Trophoblast cell (in vitro differentiated cells and primary cell): ENCODE measurements at regions not wholly inside any gene's neighbourhood (a gene's known extent, or its start where the extent isn't known, plus 50 kb on each side); places are given as distances from the start of the nearest gene placed in this dataset.

Source experiments
- DNase-seq, 2 donors: peaks; one replicate each; pipeline ENCODE4 v3.0.0-alpha.2; 2016
- H2AFZ ChIP-seq: 2 replicates; pipeline ENCODE4 v1.6.1; 2013; ENCODE audit warnings: low read length, moderate library complexity, mild to moderate bottlenecking; ENCODE audit not compliant: insufficient read depth, poor library complexity
- H2AK5ac ChIP-seq: 2 replicates; pipeline ENCODE4 v1.6.1; 2013; ENCODE audit warnings: mild to moderate bottlenecking, low read length
- H2BK120ac ChIP-seq: 2 replicates; pipeline ENCODE4 v1.6.1; 2013; ENCODE audit warnings: low read length, mild to moderate bottlenecking, moderate library complexity; ENCODE audit not compliant: insufficient read depth, poor library complexity
- H2BK12ac ChIP-seq: 2 replicates; pipeline ENCODE4 v1.6.1; 2013; ENCODE audit warnings: mild to moderate bottlenecking, low read length, moderate library complexity
- H2BK5ac ChIP-seq: 2 replicates; pipeline ENCODE4 v1.6.1; 2013; ENCODE audit warnings: low read length, low read depth, moderate library complexity, mild to moderate bottlenecking; ENCODE audit not compliant: poor library complexity
- H3K14ac ChIP-seq: 2 replicates; pipeline ENCODE4 v1.6.1; 2013; ENCODE audit warnings: mild to moderate bottlenecking, low read length
- H3K18ac ChIP-seq: 2 replicates; pipeline ENCODE4 v1.6.1; 2013; ENCODE audit warnings: mild to moderate bottlenecking, low read length
- H3K23ac ChIP-seq: 2 replicates; pipeline ENCODE4 v1.6.1; 2013; ENCODE audit warnings: low read length
- H3K27ac ChIP-seq: 2 replicates; pipeline ENCODE4 v1.5.1; 2013; ENCODE audit warnings: low read depth, mild to moderate bottlenecking, inconsistent platforms, low read length, moderate library complexity
- H3K27me3 ChIP-seq: 2 replicates; pipeline ENCODE4 v1.6.1; 2013; ENCODE audit warnings: inconsistent platforms, mild to moderate bottlenecking, low read length, moderate library complexity; ENCODE audit not compliant: insufficient read depth
- H3K36me3 ChIP-seq, 2 experiments: 1 replicate in 1 of 2; 2 replicates in 1 of 2; pipeline ENCODE4 v1.6.1; 2013; ENCODE audit warnings: low read length in 2 of 2, mild to moderate bottlenecking in 2 of 2, moderate library complexity in 1 of 2; ENCODE audit not compliant: insufficient read depth in 2 of 2, control insufficient read depth in 1 of 2
- H3K4ac ChIP-seq: 2 replicates; pipeline ENCODE4 v1.6.1; 2013; ENCODE audit warnings: low read depth, mild to moderate bottlenecking, low read length, moderate library complexity
- H3K4me1 ChIP-seq, 2 experiments: 1 replicate in 1 of 2; 2 replicates in 1 of 2; pipeline ENCODE4 v1.6.1; 2013; ENCODE audit warnings: low read length in 2 of 2, mild to moderate bottlenecking in 2 of 2, moderate library complexity in 1 of 2; ENCODE audit not compliant: insufficient read depth in 2 of 2, control insufficient read depth in 1 of 2
- H3K4me2 ChIP-seq: 2 replicates; pipeline ENCODE4 v1.6.1; 2013; ENCODE audit warnings: inconsistent platforms, mild to moderate bottlenecking, low read length, moderate library complexity
- H3K4me3 ChIP-seq: 2 replicates; pipeline ENCODE4 v1.5.1; 2013; ENCODE audit warnings: mild to moderate bottlenecking, low read depth, low read length, inconsistent platforms
- H3K79me1 ChIP-seq: one replicate; pipeline ENCODE4 v1.6.1; 2013; ENCODE audit warnings: low read length
- H3K79me2 ChIP-seq: 2 replicates; pipeline ENCODE4 v1.6.1; 2013; ENCODE audit warnings: low read length, mild to moderate bottlenecking; ENCODE audit not compliant: control insufficient read depth, insufficient read depth, poor library complexity
- H3K9ac ChIP-seq: 2 replicates; pipeline ENCODE4 v1.6.1; 2013; ENCODE audit warnings: mild to moderate bottlenecking, low read length
- H3K9me3 ChIP-seq: 2 replicates; pipeline ENCODE4 v1.6.1; 2013; ENCODE audit warnings: low read depth, mild to moderate bottlenecking, control low read depth, inconsistent platforms, low read length; ENCODE audit not compliant: insufficient read depth
- H4K12ac ChIP-seq: 2 replicates; pipeline ENCODE4 v1.6.1; 2013; ENCODE audit warnings: low read depth, mild to moderate bottlenecking, low read length, moderate library complexity
- H4K8ac ChIP-seq: 2 replicates; pipeline ENCODE4 v1.6.1; 2013; ENCODE audit warnings: low read depth, mild to moderate bottlenecking, low read length, moderate library complexity
- H4K91ac ChIP-seq: one replicate; pipeline ENCODE4 v1.6.1; 2013; ENCODE audit warnings: low read depth, mild to moderate bottlenecking, low read length, moderate library complexity
- WGBS: extraction: QIAGEN DNeasy Blood & Tissue Kit; methylation state at CpG from one replicate; pipeline ENCODE4 v1.1.7; 2013; ENCODE audit warnings: missing lambda C conversion rate; ENCODE audit not compliant: insufficient read length, insufficient coverage; ENCODE audit errors: extremely low coverage; 5-methylcytosine and 5-hydroxymethylcytosine counted together

- Histone ChIP-seq H3K4ac (no peak overlapping the region), H3K36me3 (no peaks in the 10 kb centered on the region), H3K4me3 (no peak overlapping the region), H3K18ac (no peak overlapping the region), H3K9ac (no peak overlapping the region), H3K4me2 (no peak overlapping the region), H3K27ac (no peak overlapping the region), H3K27me3 (no peaks in the 10 kb centered on the region), H3K79me1 (peaks cover 3% of the 10 kb centered on the region), H2BK5ac (no peak overlapping the region), H2AK5ac (no peak overlapping the region), H2AFZ (no peak overlapping the region), H4K91ac (no peak overlapping the region), H4K8ac (no peak overlapping the region), H3K23ac (no peak overlapping the region), H3K14ac (no peak overlapping the region), H4K12ac (no peak overlapping the region), H2BK120ac (no peak overlapping the region), H3K79me2 (peaks cover 2% of the 10 kb centered on the region), H2BK12ac (no peak overlapping the region), H3K9me3 (no peaks in the 10 kb centered on the region), H3K4me1 (peaks cover 3 to 5% of the 10 kb centered on the region in 2 experiments)
- WGBS: no CpG with 5 or more reads among the region's 5 CpGs
- DNase-seq: no peak
These were observed 187.5 kb downstream of the PSMG1 start for GRCh38 chr21:38995731-38996130.

GRCh38 chr21:38995071-38995669, 188.1 kb downstream of the PSMG1 start:
- H3K4me2 ChIP-seq: no peak overlapping the region
- no peak overlapping the region for H4K91ac ChIP-seq
- H3K79me2 ChIP-seq: peaks cover 2% of the 10 kb centered on the region
- WGBS: no CpG with 5 or more reads among the region's 13 CpGs
- no peak overlapping the region for H4K8ac ChIP-seq
- H3K79me1 ChIP-seq: peaks cover 3% of the 10 kb centered on the region
- DNase-seq: peak; percentile 71 to 72
- H4K12ac ChIP-seq: no peak overlapping the region
- H3K4ac ChIP-seq: no peak overlapping the region
- no peak overlapping the region for H3K27ac ChIP-seq
- H2BK120ac ChIP-seq: no peak overlapping the region
- no peak overlapping the region for H3K4me3 ChIP-seq
- H3K23ac ChIP-seq: no peak overlapping the region
- no peaks in the 10 kb centered on the region for H3K27me3 ChIP-seq
- no peak overlapping the region for H2AK5ac ChIP-seq
- H3K14ac ChIP-seq: no peak overlapping the region
- H3K9me3 ChIP-seq: no peaks in the 10 kb centered on the region
- H2BK12ac ChIP-seq: no peak overlapping the region
- no peaks in the 10 kb centered on the region for H3K36me3 ChIP-seq
- no peak overlapping the region for H3K9ac ChIP-seq
- H2BK5ac ChIP-seq: no peak overlapping the region
- no peak overlapping the region for H2AFZ ChIP-seq
- no peak overlapping the region for H3K18ac ChIP-seq
- H3K4me1 ChIP-seq: peaks cover 3 to 5% of the 10 kb centered on the region in 2 experiments

GRCh38 chr21:38994042-38994441, 188.3 kb downstream of the ETS2 start:
- H4K91ac ChIP-seq: peak overlapping the region; percentile 60
- peak overlapping the region; percentile 26 for H2BK120ac ChIP-seq
- H2AFZ ChIP-seq: no peak overlapping the region
- H3K27me3 ChIP-seq: no peaks in the 10 kb centered on the region
- no peak overlapping the region for H2BK5ac ChIP-seq
- peak overlapping the region; percentile 52 for H2BK12ac ChIP-seq
- no peak overlapping the region for H3K27ac ChIP-seq
- no peaks in the 10 kb centered on the region for H3K9me3 ChIP-seq
- H3K4ac ChIP-seq: no peak overlapping the region
- H3K4me2 ChIP-seq: no peak overlapping the region
- peak overlapping the region; percentile 69 for H3K14ac ChIP-seq
- H3K9ac ChIP-seq: no peak overlapping the region
- peaks cover 2% of the 10 kb centered on the region for H3K79me2 ChIP-seq
- no peak overlapping the region for H4K12ac ChIP-seq
- H3K18ac ChIP-seq: peak overlapping the region; percentile 29
- H4K8ac ChIP-seq: no peak overlapping the region
- H3K4me3 ChIP-seq: no peak overlapping the region
- peak overlapping the region; percentile 15 for H2AK5ac ChIP-seq
- H3K4me1 ChIP-seq: peaks cover 3 to 11% of the 10 kb centered on the region in 2 experiments
- H3K79me1 ChIP-seq: peaks cover 3% of the 10 kb centered on the region
- H3K36me3 ChIP-seq: no peaks in the 10 kb centered on the region
- no peak for DNase-seq
- WGBS: no CpG with 5 or more reads among the region's 12 CpGs
- no peak overlapping the region for H3K23ac ChIP-seq

GRCh38 chr21:38993561-38993960, 187.8 kb downstream of the ETS2 start:
- no peak overlapping the region for H3K4me3 ChIP-seq
- peaks cover 3 to 11% of the 10 kb centered on the region in 2 experiments for H3K4me1 ChIP-seq
- H2AK5ac ChIP-seq: no peak overlapping the region
- no peak overlapping the region for H2AFZ ChIP-seq
- peak overlapping the region; percentile 60 for H4K91ac ChIP-seq
- peaks cover 3% of the 10 kb centered on the region for H3K79me1 ChIP-seq
- H3K4ac ChIP-seq: no peak overlapping the region
- H3K4me2 ChIP-seq: peak overlapping the region; percentile 7
- H2BK5ac ChIP-seq: no peak overlapping the region
- H2BK120ac ChIP-seq: no peak overlapping the region
- H3K79me2 ChIP-seq: peaks cover 2% of the 10 kb centered on the region
- H3K18ac ChIP-seq: no peak overlapping the region
- H4K12ac ChIP-seq: no peak overlapping the region
- H3K36me3 ChIP-seq: no peaks in the 10 kb centered on the region
- no peak overlapping the region for H3K14ac ChIP-seq
- DNase-seq: peak in 1 of 2 donors; percentile 40
- no peaks in the 10 kb centered on the region for H3K27me3 ChIP-seq
- no peaks in the 10 kb centered on the region for H3K9me3 ChIP-seq
- no peak overlapping the region for H2BK12ac ChIP-seq
- H4K8ac ChIP-seq: no peak overlapping the region
- H3K27ac ChIP-seq: no peak overlapping the region
- H3K9ac ChIP-seq: no peak overlapping the region
- no peak overlapping the region for H3K23ac ChIP-seq
- WGBS: no CpG with 5 or more reads among the region's 4 CpGs
